Upper lobe of left lung (tissue), 6 donors: ENCODE measurements at regions not wholly inside any gene's neighbourhood (a gene's known extent, or its start where the extent isn't known, plus 50 kb on each side); places are given as distances from the start of the nearest gene placed in this dataset.

Experiments
- ATAC-seq, 2 donors: fragments of 200-7000 bp; cut with Tn5 transposase; one replicate each; pipeline ENCODE4 v1.9.1; 2022; ENCODE audit warnings: mild to moderate bottlenecking in 2 of 2, moderate library complexity in 2 of 2; ENCODE audit not compliant: low FRiP score in 2 of 2
- DNase-seq, 2 donors: peaks; one replicate each; pipeline ENCODE4 v3.0.0-alpha.2; 2019 to 2020
- H3K27ac ChIP-seq, 4 donors: fragments of 200-600 bp; sonication (generic); one replicate each; pipeline ENCODE4 v1.5.1; 2016 to 2019
- H3K27me3 ChIP-seq, 4 donors: fragments of 200-600 bp; sonication (generic); one replicate each; pipeline ENCODE4 v1.5.1; 2017 to 2019
- H3K36me3 ChIP-seq, 4 donors: fragments of 200-600 bp; sonication (generic); one replicate each; pipeline ENCODE4 v1.5.1; 2016 to 2019
- H3K4me1 ChIP-seq, 4 donors: fragments of 200-600 bp; sonication (generic); one replicate each; pipeline ENCODE4 v1.5.1; 2018 to 2019
- H3K4me3 ChIP-seq, 4 donors: fragments of 200-600 bp; sonication (generic); one replicate each; pipeline ENCODE4 v1.5.1; 2017 to 2019; ENCODE audit warnings: mild to moderate bottlenecking in 2 of 4, moderate library complexity in 1 of 4
- H3K9me3 ChIP-seq, 4 donors: fragments of 200-600 bp; sonication (generic); one replicate each; pipeline ENCODE4 v1.5.1; 2018 to 2019
- EP300 ChIP-seq, 4 donors: sonication (generic); formaldehyde crosslinking; IDR thresholded peaks; one replicate each; pipeline ENCODE4 v1.5.1; 2017; ENCODE audit warnings: antibody characterized with exemption in 4 of 4, control low read depth in 2 of 4
- POLR2A ChIP-seq, 4 donors: fragments of 450-650 bp; IDR thresholded peaks; one replicate each; pipeline ENCODE4 v1.5.1; 2016 to 2017; ENCODE audit warnings: antibody characterized with exemption in 4 of 4, mild to moderate bottlenecking in 2 of 4
- POLR2AphosphoS5 ChIP-seq, 2 donors: sonication (generic); formaldehyde crosslinking; IDR thresholded peaks; one replicate each; pipeline ENCODE4 v1.5.1; 2017; ENCODE audit warnings: antibody characterized with exemption in 2 of 2
- WGBS, 2 donors: methylation state at CpG; one replicate each; pipeline ENCODE4 v1.1.5; 2017 to 2018; 5-methylcytosine and 5-hydroxymethylcytosine counted together
- TF ChIP-seq, protein P1 (sequence below), 6 experiments: fragments of 450-650 bp in 4 of 6; fragments of 200-600 bp in 2 of 6; sonication (generic) in 2 of 6; IDR thresholded peaks; one replicate each; pipeline ENCODE4 v1.5.1; 2016 to 2019; ENCODE audit warnings: antibody characterized with exemption in 6 of 6
- donor health status: DM: no; HTN: no; CAD: no; lungs with moderate emphysema.
- donor health status: DM: no; HTN: yes; CAD: no; lungs with severe emphysema.

DNA sequence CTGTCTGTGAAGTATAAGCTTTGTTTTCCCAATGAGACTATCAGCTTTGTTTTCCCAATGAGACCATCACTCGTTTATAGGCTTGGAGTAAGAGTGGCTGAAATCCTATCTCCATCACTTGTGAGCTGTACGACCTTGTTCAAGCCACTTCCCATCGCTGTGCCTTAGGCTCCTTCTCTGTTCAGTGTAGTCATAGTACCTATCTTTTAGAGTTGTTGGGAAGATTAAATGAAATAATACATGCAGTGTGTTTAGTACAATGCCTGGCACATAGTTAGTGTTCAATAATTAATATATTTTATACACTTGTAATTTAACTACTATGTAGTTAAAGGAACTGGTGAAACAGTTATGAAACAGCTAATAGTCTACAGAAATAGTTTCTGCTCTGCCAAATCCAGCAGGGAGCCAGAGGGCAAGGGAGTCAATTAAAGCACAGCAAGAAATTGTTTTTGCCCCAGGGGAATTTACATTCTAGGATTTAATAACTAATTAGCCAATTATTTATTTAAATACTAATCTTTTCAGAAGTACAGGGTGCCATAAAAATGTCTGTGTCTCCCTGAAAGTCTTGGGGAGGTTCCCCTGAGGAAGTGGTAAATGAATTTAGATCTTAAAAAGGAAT is 139.3 kb upstream of the HMCN1 start:
- DNase-seq: no peak
- Histone ChIP-seq H3K27ac (no peak overlapping the region), H3K27me3 (no peaks in the 10 kb centered on the region), H3K36me3 (no peaks in the 10 kb centered on the region), H3K4me3 (no peak overlapping the region), H3K4me1 (peaks cover 0 to 3% (median 0%) of the 10 kb centered on the region in 4 donors), H3K9me3 (no peaks in the 10 kb centered on the region)
- TF ChIP-seq, protein P1, sequence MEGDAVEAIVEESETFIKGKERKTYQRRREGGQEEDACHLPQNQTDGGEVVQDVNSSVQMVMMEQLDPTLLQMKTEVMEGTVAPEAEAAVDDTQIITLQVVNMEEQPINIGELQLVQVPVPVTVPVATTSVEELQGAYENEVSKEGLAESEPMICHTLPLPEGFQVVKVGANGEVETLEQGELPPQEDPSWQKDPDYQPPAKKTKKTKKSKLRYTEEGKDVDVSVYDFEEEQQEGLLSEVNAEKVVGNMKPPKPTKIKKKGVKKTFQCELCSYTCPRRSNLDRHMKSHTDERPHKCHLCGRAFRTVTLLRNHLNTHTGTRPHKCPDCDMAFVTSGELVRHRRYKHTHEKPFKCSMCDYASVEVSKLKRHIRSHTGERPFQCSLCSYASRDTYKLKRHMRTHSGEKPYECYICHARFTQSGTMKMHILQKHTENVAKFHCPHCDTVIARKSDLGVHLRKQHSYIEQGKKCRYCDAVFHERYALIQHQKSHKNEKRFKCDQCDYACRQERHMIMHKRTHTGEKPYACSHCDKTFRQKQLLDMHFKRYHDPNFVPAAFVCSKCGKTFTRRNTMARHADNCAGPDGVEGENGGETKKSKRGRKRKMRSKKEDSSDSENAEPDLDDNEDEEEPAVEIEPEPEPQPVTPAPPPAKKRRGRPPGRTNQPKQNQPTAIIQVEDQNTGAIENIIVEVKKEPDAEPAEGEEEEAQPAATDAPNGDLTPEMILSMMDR (IDR thresholded peaks at IDR 0.05): no peak
- no peak for TF ChIP-seq POLR2AphosphoS5 (IDR thresholded peaks at IDR 0.05)
- no peak for TF ChIP-seq POLR2A (IDR thresholded peaks at IDR 0.05)
- TF ChIP-seq EP300 (IDR thresholded peaks at IDR 0.05): no peak
- no peak for ATAC-seq
- 77 to 80% methylated on average over 3 of the region's 3 CpGs for WGBS, 2 donors

DNA sequence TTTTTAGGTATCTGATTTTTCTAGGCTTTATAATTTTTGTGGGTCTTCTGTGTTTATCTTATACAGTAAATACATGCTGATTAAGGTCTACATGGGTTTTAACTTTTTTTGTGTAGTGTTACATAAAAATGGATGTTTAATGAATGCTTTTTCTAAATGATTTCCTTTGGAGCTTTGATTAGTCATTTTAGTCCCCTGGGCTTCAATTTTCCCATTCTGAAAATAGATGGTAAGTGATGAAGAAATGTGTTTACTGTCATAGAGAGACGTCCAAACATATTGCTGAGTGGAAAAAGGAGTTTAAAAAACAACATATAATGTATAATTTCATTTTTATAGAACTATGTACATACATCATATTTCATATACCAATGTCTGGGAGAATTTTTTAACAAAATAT is 140.9 kb upstream of the HMCN1 start:
- Histone ChIP-seq H3K9me3 (no peaks in the 10 kb centered on the region), H3K27me3 (no peaks in the 10 kb centered on the region), H3K4me3 (no peak overlapping the region), H3K4me1 (peaks cover 0 to 3% (median 0%) of the 10 kb centered on the region in 4 donors), H3K27ac (no peak overlapping the region), H3K36me3 (no peaks in the 10 kb centered on the region)
- DNase-seq (no peak), ATAC-seq (no peak)
- no peak for TF ChIP-seq EP300 (IDR thresholded peaks at IDR 0.05)
- TF ChIP-seq POLR2A (IDR thresholded peaks at IDR 0.05): no peak
- TF ChIP-seq, protein P1 (IDR thresholded peaks at IDR 0.05): no peak
- TF ChIP-seq POLR2AphosphoS5 (IDR thresholded peaks at IDR 0.05): no peak
- 67 to 71% methylated on average over 1 of the region's 1 CpG for WGBS, 2 donors

DNA sequence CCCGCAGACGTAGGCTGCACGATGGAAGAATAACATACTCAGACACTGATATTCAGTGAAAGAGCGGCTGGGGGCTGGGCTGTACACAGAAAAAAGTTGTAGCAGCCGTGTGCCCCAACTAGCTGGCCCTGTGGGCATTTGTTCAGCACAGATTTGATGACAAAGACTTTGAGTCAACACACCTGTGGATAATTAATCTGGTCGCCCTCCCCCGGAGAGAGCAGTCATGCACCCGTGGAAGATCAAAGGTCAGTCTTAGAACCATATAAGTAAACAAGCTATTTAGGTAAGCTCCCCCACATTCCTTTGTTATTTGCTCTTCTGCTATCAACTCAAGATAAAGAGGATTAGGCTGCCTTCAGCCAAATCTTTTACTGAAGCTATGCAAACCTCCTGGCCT is 148.4 kb upstream of the HMCN1 start:
- peaks cover 0 to 11% (median 3%) of the 10 kb centered on the region in 4 donors for H3K9me3 ChIP-seq
- DNase-seq (no peak), ATAC-seq (no peak)
- TF ChIP-seq, protein P1 (IDR thresholded peaks at IDR 0.05): no peak
- TF ChIP-seq POLR2A (IDR thresholded peaks at IDR 0.05) (no peak), EP300 (IDR thresholded peaks at IDR 0.05) (no peak), POLR2AphosphoS5 (IDR thresholded peaks at IDR 0.05) (no peak)
- no peak overlapping the region for H3K27ac ChIP-seq
- no peaks in the 10 kb centered on the region for H3K36me3 ChIP-seq
- no peaks in the 10 kb centered on the region for H3K27me3 ChIP-seq
- no peaks in the 10 kb centered on the region for H3K4me1 ChIP-seq
- 84 to 90% methylated on average over 8 of the region's 8 CpGs for WGBS, 2 donors
- no peak overlapping the region for H3K4me3 ChIP-seq

DNA sequence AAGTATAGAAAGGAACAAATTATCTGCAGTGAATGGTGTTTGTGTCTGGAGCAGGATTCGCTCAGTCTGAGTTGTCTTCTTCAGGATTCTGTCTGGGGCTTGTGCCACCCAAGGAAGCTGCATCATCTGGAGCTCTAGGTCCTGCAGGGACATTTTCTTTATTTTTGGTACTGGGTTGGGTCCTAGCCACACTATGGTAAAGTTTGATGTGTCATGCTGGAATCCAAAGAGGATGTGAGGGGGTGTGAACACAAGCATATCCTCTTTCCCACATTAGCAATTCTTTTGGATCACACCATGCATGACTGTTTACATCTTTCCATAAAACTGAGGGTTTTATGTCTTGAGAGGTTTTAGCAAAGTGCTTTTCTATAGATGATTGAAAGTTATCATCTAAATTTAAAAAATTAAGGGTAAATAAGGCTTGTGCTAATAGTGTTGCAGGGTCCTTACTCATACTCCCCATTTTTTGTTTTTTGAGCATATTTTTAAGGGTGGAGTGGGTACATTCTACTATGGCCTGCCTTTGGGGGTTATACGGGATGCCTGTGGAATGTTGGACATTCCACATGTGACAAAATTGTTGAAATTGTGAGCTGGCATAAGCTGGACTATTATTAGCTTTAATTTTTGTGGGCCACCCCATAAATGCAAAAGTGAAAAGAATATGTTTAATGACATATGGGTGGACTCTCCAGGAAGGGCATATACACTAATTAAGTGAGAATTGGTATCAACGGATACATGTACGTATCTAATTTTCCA is 152.0 kb upstream of the HMCN1 start:
- TF ChIP-seq, protein P1 (IDR thresholded peaks at IDR 0.05): no peak
- TF ChIP-seq EP300 (IDR thresholded peaks at IDR 0.05) (no peak), POLR2AphosphoS5 (IDR thresholded peaks at IDR 0.05) (no peak), POLR2A (IDR thresholded peaks at IDR 0.05) (no peak)
- Histone ChIP-seq H3K36me3 (no peaks in the 10 kb centered on the region), H3K9me3 (peaks cover 0 to 25% (median 13%) of the 10 kb centered on the region in 4 donors), H3K4me3 (no peak overlapping the region), H3K4me1 (no peaks in the 10 kb centered on the region), H3K27me3 (no peaks in the 10 kb centered on the region), H3K27ac (no peak overlapping the region)
- 92 to 93% methylated on average over 4 of the region's 4 CpGs for WGBS, 2 donors
- no peak for ATAC-seq
- DNase-seq: no peak
